ENCODE measurements at regions not wholly inside any gene's neighbourhood (a gene's known extent, or its start where the extent isn't known, plus 50 kb on each side); places are given as distances from the start of the nearest gene placed in this dataset.

- Histone ChIP-seq H3K27ac (ENCODE audit: low read depth, low read length, poor library complexity, severe bottlenecking) (no peak overlapping the region), H3K9me3 (ENCODE audit: low read depth, low read length, poor library complexity, severe bottlenecking) (peaks cover 28% of the 10 kb centered on the region), H3K4me3 (ENCODE audit: low read depth, low read length, poor library complexity, severe bottlenecking) (no peak overlapping the region), H3K27me3 (replicated peaks; ENCODE audit: insufficient read depth, low read depth, low read length, poor library complexity) (no peaks in the 10 kb centered on the region), H3K4me1 (ENCODE audit: insufficient read depth, low read length, poor library complexity, severe bottlenecking) (no peaks in the 10 kb centered on the region), H3K36me3 (ENCODE audit: insufficient read depth, low read length, poor library complexity, severe bottlenecking) (no peaks in the 10 kb centered on the region)
- DNase-seq (ENCODE audit: low spot score), result no peak
- TF ChIP-seq, protein P1, sequence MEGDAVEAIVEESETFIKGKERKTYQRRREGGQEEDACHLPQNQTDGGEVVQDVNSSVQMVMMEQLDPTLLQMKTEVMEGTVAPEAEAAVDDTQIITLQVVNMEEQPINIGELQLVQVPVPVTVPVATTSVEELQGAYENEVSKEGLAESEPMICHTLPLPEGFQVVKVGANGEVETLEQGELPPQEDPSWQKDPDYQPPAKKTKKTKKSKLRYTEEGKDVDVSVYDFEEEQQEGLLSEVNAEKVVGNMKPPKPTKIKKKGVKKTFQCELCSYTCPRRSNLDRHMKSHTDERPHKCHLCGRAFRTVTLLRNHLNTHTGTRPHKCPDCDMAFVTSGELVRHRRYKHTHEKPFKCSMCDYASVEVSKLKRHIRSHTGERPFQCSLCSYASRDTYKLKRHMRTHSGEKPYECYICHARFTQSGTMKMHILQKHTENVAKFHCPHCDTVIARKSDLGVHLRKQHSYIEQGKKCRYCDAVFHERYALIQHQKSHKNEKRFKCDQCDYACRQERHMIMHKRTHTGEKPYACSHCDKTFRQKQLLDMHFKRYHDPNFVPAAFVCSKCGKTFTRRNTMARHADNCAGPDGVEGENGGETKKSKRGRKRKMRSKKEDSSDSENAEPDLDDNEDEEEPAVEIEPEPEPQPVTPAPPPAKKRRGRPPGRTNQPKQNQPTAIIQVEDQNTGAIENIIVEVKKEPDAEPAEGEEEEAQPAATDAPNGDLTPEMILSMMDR (conservative IDR thresholded peaks at IDR 0.05; ENCODE audit: low read depth, low read length), result no peak
- TF ChIP-seq EZH2 (IDR thresholded peaks at IDR 0.05; ENCODE audit: borderline replicate concordance, low read depth, low read length, poor library complexity, severe bottlenecking), result no peak
- intact Hi-C loops (cut with micrococcal nuclease; ENCODE audit: unreplicated experiment), result no loop called here
- CTCF ChIA-PET, result no interaction called here
- BruUV-seq (replicated peaks), result no TSS peak
- POLR2A ChIA-PET (ENCODE audit: low non-redundant PET), result no interaction called here
These were observed 733.9 kb upstream of the ZWINT start for GRCh38 chr10:57094965-57095364.

DNA sequence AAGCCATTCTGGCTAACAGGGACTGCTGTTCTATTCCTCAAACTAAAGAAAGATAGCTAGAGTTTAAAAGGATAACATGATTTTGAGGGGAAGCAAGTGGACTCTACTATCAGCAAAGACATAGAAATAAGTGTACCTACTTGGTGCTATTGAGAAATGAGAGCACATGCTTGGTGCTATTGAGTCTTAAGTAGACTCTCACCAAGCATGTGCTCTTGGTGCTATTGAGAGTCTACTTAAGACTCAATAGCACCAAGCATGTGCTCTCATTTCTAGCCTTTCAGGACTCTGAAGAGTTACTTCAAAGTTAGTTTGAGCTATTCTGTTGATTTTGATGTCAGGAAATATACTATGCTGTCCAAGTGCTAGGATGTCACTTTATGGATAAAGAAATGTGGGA lies 733.0 kb upstream of the ZWINT start:
- no peak overlapping the region for H3K4me3 ChIP-seq (ENCODE audit: low read depth, low read length, poor library complexity, severe bottlenecking)
- TF ChIP-seq, protein P1 (conservative IDR thresholded peaks at IDR 0.05; ENCODE audit: low read depth, low read length), result no peak
- no peak for TF ChIP-seq EZH2 (IDR thresholded peaks at IDR 0.05; ENCODE audit: borderline replicate concordance, low read depth, low read length, poor library complexity, severe bottlenecking)
- CTCF ChIA-PET, result no interaction called here
- no peak overlapping the region for H3K27ac ChIP-seq (ENCODE audit: low read depth, low read length, poor library complexity, severe bottlenecking)
- DNase-seq (ENCODE audit: low spot score), result no peak
- H3K27me3 ChIP-seq (replicated peaks; ENCODE audit: insufficient read depth, low read depth, low read length, poor library complexity), result no peaks in the 10 kb centered on the region
- H3K36me3 ChIP-seq (ENCODE audit: insufficient read depth, low read length, poor library complexity, severe bottlenecking), result no peaks in the 10 kb centered on the region
- H3K4me1 ChIP-seq (ENCODE audit: insufficient read depth, low read length, poor library complexity, severe bottlenecking), result no peaks in the 10 kb centered on the region
- intact Hi-C loops (cut with micrococcal nuclease; ENCODE audit: unreplicated experiment), result no loop called here
- no TSS peak for BruUV-seq (replicated peaks)
- peaks cover 28% of the 10 kb centered on the region for H3K9me3 ChIP-seq (ENCODE audit: low read depth, low read length, poor library complexity, severe bottlenecking)
- POLR2A ChIA-PET (ENCODE audit: low non-redundant PET), result no interaction called here

DNA sequence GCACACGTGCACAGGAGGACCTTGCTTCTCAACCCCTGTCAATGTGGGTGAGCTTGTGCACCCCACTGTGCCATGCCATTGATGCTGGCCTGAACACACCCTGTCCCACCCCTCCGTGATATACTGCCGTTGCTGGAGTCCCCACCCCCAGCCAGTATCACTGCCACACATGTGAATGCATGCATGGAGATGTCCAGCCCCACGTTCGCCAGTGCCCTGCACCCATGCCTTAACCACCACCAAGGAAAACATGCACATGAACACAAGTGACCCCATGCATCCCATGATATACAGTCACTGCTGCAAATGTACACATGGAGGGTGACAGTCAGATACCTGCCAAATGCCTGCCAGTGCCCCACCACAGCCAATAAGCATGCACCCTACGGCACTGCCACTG lies 692.5 kb upstream of the ZWINT start:
- BruUV-seq (replicated peaks), result no TSS peak
- ChIA-PET CTCF (no interaction called here), POLR2A (ENCODE audit: low non-redundant PET) (no interaction called here)
- TF ChIP-seq EZH2 (IDR thresholded peaks at IDR 0.05; ENCODE audit: borderline replicate concordance, low read depth, low read length, poor library complexity, severe bottlenecking), result no peak
- TF ChIP-seq, protein P1 (conservative IDR thresholded peaks at IDR 0.05; ENCODE audit: low read depth, low read length), result no peak
- intact Hi-C loops (cut with micrococcal nuclease; ENCODE audit: unreplicated experiment), result no loop called here
- DNase-seq (ENCODE audit: low spot score), result no peak
- no peaks in the 10 kb centered on the region for H3K36me3 ChIP-seq (ENCODE audit: insufficient read depth, low read length, poor library complexity, severe bottlenecking)
- no peak overlapping the region for H3K27ac ChIP-seq (ENCODE audit: low read depth, low read length, poor library complexity, severe bottlenecking)
- H3K9me3 ChIP-seq (ENCODE audit: low read depth, low read length, poor library complexity, severe bottlenecking), result peaks cover 39% of the 10 kb centered on the region
- no peaks in the 10 kb centered on the region for H3K4me1 ChIP-seq (ENCODE audit: insufficient read depth, low read length, poor library complexity, severe bottlenecking)
- H3K4me3 ChIP-seq (ENCODE audit: low read depth, low read length, poor library complexity, severe bottlenecking), result no peak overlapping the region
- H3K27me3 ChIP-seq (replicated peaks; ENCODE audit: insufficient read depth, low read depth, low read length, poor library complexity), result no peaks in the 10 kb centered on the region
